ENCODE measurements at regions not wholly inside any gene's neighbourhood (a gene's known extent, or its start where the extent isn't known, plus 50 kb on each side); places are given as distances from the start of the nearest gene placed in this dataset.

GRCh38 chr4:182111586-182111985, 131.6 kb upstream of the TENM3 start:
- Histone ChIP-seq H3K79me2 (ENCODE audit: low read length) (no peaks in the 10 kb centered on the region), H3K27ac (ENCODE audit: low read length) (no peak overlapping the region), H2AFZ (ENCODE audit: low read length) (no peak overlapping the region), H3K9me3 (replicated peaks; ENCODE audit: insufficient read depth, low read length) (no peaks in the 10 kb centered on the region), H3F3A (ENCODE audit: insufficient read depth, low read length) (no peaks in the 10 kb centered on the region), H3K4me1 (ENCODE audit: low read length) (no peaks in the 10 kb centered on the region), H3K36me3 (replicated peaks; ENCODE audit: insufficient read depth, low read length) (no peaks in the 10 kb centered on the region), H3K9ac (ENCODE audit: low read length) (no peak overlapping the region), H4K20me1 (ENCODE audit: insufficient read depth, low read length) (no peaks in the 10 kb centered on the region), H3K9me2 (replicated peaks; ENCODE audit: insufficient read depth, low read length) (no peaks in the 10 kb centered on the region), H3K4me3 (ENCODE audit: low read length) (no peak overlapping the region), H3K27me3 (replicated peaks; ENCODE audit: insufficient read depth, low read length) (no peaks in the 10 kb centered on the region), H3K4me2 (ENCODE audit: low read depth, low read length) (no peak overlapping the region)
- DNase-seq = no peak
- TF ChIP-seq CTCF (IDR thresholded peaks at IDR 0.05; ENCODE audit: low read length) (no peak), EZH2 (optimal IDR thresholded peaks at IDR 0.05; ENCODE audit: low read depth, low read length) (no peak), EZH2phosphoT487 (IDR thresholded peaks at IDR 0.05; ENCODE audit: low read length) (no peak)

GRCh38 chr4:182113779-182114178, 129.4 kb upstream of the TENM3 start:
- H3K27ac ChIP-seq (ENCODE audit: low read length) = no peak overlapping the region
- no peaks in the 10 kb centered on the region for H3K27me3 ChIP-seq (replicated peaks; ENCODE audit: insufficient read depth, low read length)
- DNase-seq = no peak
- no peak overlapping the region for H3K4me2 ChIP-seq (ENCODE audit: low read depth, low read length)
- no peaks in the 10 kb centered on the region for H3K4me1 ChIP-seq (ENCODE audit: low read length)
- H3K79me2 ChIP-seq (ENCODE audit: low read length) = no peaks in the 10 kb centered on the region
- H2AFZ ChIP-seq (ENCODE audit: low read length) = no peak overlapping the region
- no peak for TF ChIP-seq CTCF (IDR thresholded peaks at IDR 0.05; ENCODE audit: low read length)
- TF ChIP-seq EZH2phosphoT487 (IDR thresholded peaks at IDR 0.05; ENCODE audit: low read length) = no peak
- TF ChIP-seq EZH2 (optimal IDR thresholded peaks at IDR 0.05; ENCODE audit: low read depth, low read length) = no peak
- no peaks in the 10 kb centered on the region for H3K9me3 ChIP-seq (replicated peaks; ENCODE audit: insufficient read depth, low read length)
- H3K4me3 ChIP-seq (ENCODE audit: low read length) = no peak overlapping the region
- no peaks in the 10 kb centered on the region for H3K36me3 ChIP-seq (replicated peaks; ENCODE audit: insufficient read depth, low read length)
- H3K9me2 ChIP-seq (replicated peaks; ENCODE audit: insufficient read depth, low read length) = no peaks in the 10 kb centered on the region
- no peaks in the 10 kb centered on the region for H3F3A ChIP-seq (ENCODE audit: insufficient read depth, low read length)
- H3K9ac ChIP-seq (ENCODE audit: low read length) = no peak overlapping the region
- H4K20me1 ChIP-seq (ENCODE audit: insufficient read depth, low read length) = no peaks in the 10 kb centered on the region

GRCh38 chr4:182124359-182124758, 118.8 kb upstream of the TENM3 start:
- Histone ChIP-seq H3K9ac (ENCODE audit: low read length) (no peak overlapping the region), H3K27ac (ENCODE audit: low read length) (no peak overlapping the region), H3F3A (ENCODE audit: insufficient read depth, low read length) (no peaks in the 10 kb centered on the region), H3K79me2 (ENCODE audit: low read length) (no peaks in the 10 kb centered on the region), H3K4me3 (ENCODE audit: low read length) (no peak overlapping the region), H2AFZ (ENCODE audit: low read length) (no peak overlapping the region), H3K9me3 (replicated peaks; ENCODE audit: insufficient read depth, low read length) (no peaks in the 10 kb centered on the region), H3K36me3 (replicated peaks; ENCODE audit: insufficient read depth, low read length) (no peaks in the 10 kb centered on the region), H3K27me3 (replicated peaks; ENCODE audit: insufficient read depth, low read length) (no peaks in the 10 kb centered on the region), H4K20me1 (ENCODE audit: insufficient read depth, low read length) (no peaks in the 10 kb centered on the region), H3K4me1 (ENCODE audit: low read length) (no peaks in the 10 kb centered on the region), H3K9me2 (replicated peaks; ENCODE audit: insufficient read depth, low read length) (no peaks in the 10 kb centered on the region), H3K4me2 (ENCODE audit: low read depth, low read length) (no peak overlapping the region)
- DNase-seq = no peak
- TF ChIP-seq EZH2 (optimal IDR thresholded peaks at IDR 0.05; ENCODE audit: low read depth, low read length) (no peak), CTCF (IDR thresholded peaks at IDR 0.05; ENCODE audit: low read length) (no peak), EZH2phosphoT487 (IDR thresholded peaks at IDR 0.05; ENCODE audit: low read length) (no peak)

All from MM.1S (cell line).